Suprapubic skin (tissue), 4 donors: ENCODE measurements at regions not wholly inside any gene's neighbourhood (a gene's known extent, or its start where the extent isn't known, plus 50 kb on each side); places are given as distances from the start of the nearest gene placed in this dataset.

ENCODE experiments used
- POLR2A ChIP-seq, 2 donors: fragments of 450-650 bp; IDR thresholded peaks; one replicate each; pipeline ENCODE4 v1.6.1; 2017; ENCODE audit warnings: antibody characterized with exemption in 2 of 2, mild to moderate bottlenecking in 2 of 2, moderate library complexity in 2 of 2
- POLR2AphosphoS5 ChIP-seq, 3 donors: sonication (generic); formaldehyde crosslinking; IDR thresholded peaks; one replicate each; pipeline ENCODE4 v1.6.1; 2017; ENCODE audit warnings: antibody characterized with exemption in 3 of 3
- TF ChIP-seq, protein P1 (sequence below), 2 donors: fragments of 200-600 bp in 1 of 2; fragments of 450-650 bp in 1 of 2; sonication (generic) in 1 of 2; IDR thresholded peaks; one replicate each; pipeline ENCODE4 v1.5.1; 2016 to 2019; ENCODE audit warnings: antibody characterized with exemption in 2 of 2, mild to moderate bottlenecking in 1 of 2, moderate library complexity in 1 of 2

DNA sequence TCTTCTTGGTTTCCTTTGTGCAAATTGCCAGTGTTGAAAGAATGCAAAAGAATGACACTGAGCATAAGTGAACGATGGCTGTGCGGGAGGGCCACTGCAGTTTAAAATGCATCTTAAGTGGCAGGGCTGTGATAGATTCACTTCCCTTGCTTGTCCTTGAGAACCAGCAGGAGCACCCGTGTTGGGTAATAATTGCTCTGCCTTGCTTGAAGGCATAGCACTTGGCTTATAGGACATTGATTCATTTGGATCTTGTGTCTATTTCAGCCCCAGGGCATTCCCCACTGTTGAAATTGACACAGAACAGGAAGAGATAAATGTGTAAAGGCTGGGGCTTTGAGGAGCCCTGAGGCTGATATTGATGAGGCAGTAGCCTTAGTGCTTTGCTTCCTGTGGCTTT is 1003.7 kb upstream of the GYPC start:
- TF ChIP-seq POLR2AphosphoS5 (IDR thresholded peaks at IDR 0.05): no peak
- TF ChIP-seq, protein P1, sequence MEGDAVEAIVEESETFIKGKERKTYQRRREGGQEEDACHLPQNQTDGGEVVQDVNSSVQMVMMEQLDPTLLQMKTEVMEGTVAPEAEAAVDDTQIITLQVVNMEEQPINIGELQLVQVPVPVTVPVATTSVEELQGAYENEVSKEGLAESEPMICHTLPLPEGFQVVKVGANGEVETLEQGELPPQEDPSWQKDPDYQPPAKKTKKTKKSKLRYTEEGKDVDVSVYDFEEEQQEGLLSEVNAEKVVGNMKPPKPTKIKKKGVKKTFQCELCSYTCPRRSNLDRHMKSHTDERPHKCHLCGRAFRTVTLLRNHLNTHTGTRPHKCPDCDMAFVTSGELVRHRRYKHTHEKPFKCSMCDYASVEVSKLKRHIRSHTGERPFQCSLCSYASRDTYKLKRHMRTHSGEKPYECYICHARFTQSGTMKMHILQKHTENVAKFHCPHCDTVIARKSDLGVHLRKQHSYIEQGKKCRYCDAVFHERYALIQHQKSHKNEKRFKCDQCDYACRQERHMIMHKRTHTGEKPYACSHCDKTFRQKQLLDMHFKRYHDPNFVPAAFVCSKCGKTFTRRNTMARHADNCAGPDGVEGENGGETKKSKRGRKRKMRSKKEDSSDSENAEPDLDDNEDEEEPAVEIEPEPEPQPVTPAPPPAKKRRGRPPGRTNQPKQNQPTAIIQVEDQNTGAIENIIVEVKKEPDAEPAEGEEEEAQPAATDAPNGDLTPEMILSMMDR (IDR thresholded peaks at IDR 0.05): no peak
- TF ChIP-seq POLR2A (IDR thresholded peaks at IDR 0.05): no peak
